ENCODE measurements at regions not wholly inside any gene's neighbourhood (a gene's known extent, or its start where the extent isn't known, plus 50 kb on each side); places are given as distances from the start of the nearest gene placed in this dataset.

GRCh38 chrY:7382988-7383387 is 471.4 kb upstream of the AMELY start:
- TF ChIP-seq CTCF (IDR thresholded peaks at IDR 0.05) (no peak), POLR2A (IDR thresholded peaks at IDR 0.05) (no peak), EP300 (IDR thresholded peaks at IDR 0.05) (no peak)

All from ovary (tissue), 3 donors.